CD14-positive monocyte (primary cell): ENCODE measurements at regions not wholly inside any gene's neighbourhood (a gene's known extent, or its start where the extent isn't known, plus 50 kb on each side); places are given as distances from the start of the nearest gene placed in this dataset.

Source experiments
- DNase-seq, 3 donors: peaks; one replicate each; pipeline ENCODE4 v3.0.0-alpha.2; 2011 to 2022
- H2AFZ ChIP-seq: 2 replicates; pipeline ENCODE4 v1.6.0; 2012; ENCODE audit warnings: mild to moderate bottlenecking, low read depth, low read length, inconsistent platforms; ENCODE audit not compliant: insufficient read depth, poor library complexity, severe bottlenecking
- H3K27ac ChIP-seq, 2 donors: 1 replicate in 1 of 2; 2 replicates in 1 of 2; pipeline ENCODE4 v1.5.1; 2012 to 2013; ENCODE audit warnings: low read length in 2 of 2, control low read depth in 1 of 2, inconsistent platforms in 1 of 2, low read depth in 1 of 2, mild to moderate bottlenecking in 1 of 2
- H3K27me3 ChIP-seq, 2 donors: one replicate each; pipeline versions ENCODE4 v1.6.0 to v1.6.1; 2011 to 2013; ENCODE audit warnings: low read length in 2 of 2; ENCODE audit not compliant: control insufficient read depth in 2 of 2, insufficient read depth in 2 of 2
- H3K36me3 ChIP-seq, 2 donors: replicated peaks in 1 of 2; 1 replicate in 1 of 2; 2 replicates in 1 of 2; pipeline versions ENCODE4 v1.5.1 to v1.6.1; 2012 to 2013; ENCODE audit warnings: low read length in 2 of 2, control low read depth in 1 of 2, inconsistent platforms in 1 of 2, mild to moderate bottlenecking in 1 of 2; ENCODE audit not compliant: insufficient read depth in 2 of 2, control insufficient read depth in 1 of 2
- H3K4me1 ChIP-seq, 2 donors: 1 replicate in 1 of 2; 2 replicates in 1 of 2; pipeline versions ENCODE4 v1.5.1 to v1.6.1; 2012 to 2013; ENCODE audit warnings: low read length in 2 of 2, control low read depth in 1 of 2, inconsistent platforms in 1 of 2, mild to moderate bottlenecking in 1 of 2, moderate library complexity in 1 of 2; ENCODE audit not compliant: insufficient read depth in 2 of 2, control insufficient read depth in 1 of 2
- H3K4me2 ChIP-seq: replicated peaks from 2 replicates; pipeline ENCODE3; 2012; ENCODE audit warnings: low read length, moderate library complexity, mild to moderate bottlenecking; ENCODE audit not compliant: poor library complexity, severe bottlenecking; ENCODE audit errors: extremely low read depth
- H3K4me3 ChIP-seq, 3 experiments: fragments of 200-600 bp in 1 of 3; sonication (generic) in 1 of 3; replicated peaks in 1 of 3; 1 replicate in 2 of 3; 2 replicates in 1 of 3; pipeline ENCODE4 v1.5.1; 2011 to 2013; ENCODE audit warnings: low read length in 3 of 3, mild to moderate bottlenecking in 3 of 3, control low read depth in 2 of 3, low read depth in 2 of 3, inconsistent platforms in 1 of 3, moderate library complexity in 1 of 3
- H3K79me2 ChIP-seq: 2 replicates; pipeline ENCODE4 v1.6.0; 2012; ENCODE audit warnings: mild to moderate bottlenecking, control low read depth, inconsistent platforms, low read length, moderate library complexity; ENCODE audit not compliant: insufficient read depth
- H3K9ac ChIP-seq: 2 replicates; pipeline ENCODE4 v1.6.0; 2017; ENCODE audit warnings: low read length, mild to moderate bottlenecking; ENCODE audit not compliant: insufficient read depth, poor library complexity, severe bottlenecking
- H3K9me3 ChIP-seq, 2 donors: replicated peaks in 1 of 2; 1 replicate in 1 of 2; 2 replicates in 1 of 2; pipeline versions ENCODE4 v1.5.1 to v1.6.1; 2012 to 2013; ENCODE audit warnings: low read length in 2 of 2, control low read depth in 1 of 2; ENCODE audit not compliant: control insufficient read depth in 1 of 2, insufficient read depth in 1 of 2
- H4K20me1 ChIP-seq: 2 replicates; pipeline ENCODE4 v1.6.0; 2012; ENCODE audit warnings: mild to moderate bottlenecking, low read length, control low read depth, moderate library complexity; ENCODE audit not compliant: insufficient read depth
- H3K27ac Mint-ChIP-seq, 7 donors: one replicate each; pipeline ENCODE4 v1.8.0; 2020; ENCODE audit warnings: mild to moderate bottlenecking in 7 of 7, mixed read lengths in 7 of 7, moderate library complexity in 6 of 7, inconsistent platforms in 2 of 7
- H3K27me3 Mint-ChIP-seq, 3 donors: one replicate each; pipeline ENCODE4 v1.8.0; 2021 to 2022; ENCODE audit warnings: low read depth in 3 of 3, mild to moderate bottlenecking in 3 of 3, mixed read lengths in 3 of 3, moderate library complexity in 3 of 3, inconsistent platforms in 1 of 3
- H3K36me3 Mint-ChIP-seq, 2 donors: one replicate each; pipeline ENCODE4 v1.8.0; 2020; ENCODE audit warnings: mixed read lengths in 2 of 2, inconsistent platforms in 1 of 2, mild to moderate bottlenecking in 1 of 2
- H3K4me1 Mint-ChIP-seq: one replicate; pipeline ENCODE4 v1.8.0; 2020; ENCODE audit warnings: mild to moderate bottlenecking, mixed read lengths
- H3K4me3 Mint-ChIP-seq, 2 donors: one replicate each; pipeline ENCODE4 v1.8.0; 2020; ENCODE audit warnings: mild to moderate bottlenecking in 2 of 2, mixed read lengths in 2 of 2, moderate library complexity in 1 of 2
- H3K9me3 Mint-ChIP-seq, 7 donors: one replicate each; pipeline ENCODE4 v1.8.0; 2020 to 2022; ENCODE audit warnings: mixed read lengths in 7 of 7, mild to moderate bottlenecking in 6 of 7, moderate library complexity in 6 of 7, inconsistent platforms in 2 of 7
- CTCF ChIP-seq: fragments of 200-600 bp; IDR thresholded peaks from one replicate; pipeline ENCODE4 v1.8.0; 2022; ENCODE audit warnings: antibody characterized with exemption, mild to moderate bottlenecking
- WGBS: methylation state at CpG from one replicate; pipeline ENCODE4 v1.1.5; 2013; ENCODE audit warnings: missing lambda C conversion rate; ENCODE audit not compliant: insufficient coverage; 5-methylcytosine and 5-hydroxymethylcytosine counted together
- intact Hi-C, 2 donors: fragments of 100-400 bp; cut with micrococcal nuclease; formaldehyde crosslinking; loops; one replicate each; pipeline versions ENCODE4 v1.15.0 to v1.15.1; 2023

GRCh38 chr9:124202447-124202971 is 55.2 kb upstream of the NEK6 start:
- intact Hi-C loops = loop anchor here in 1 of 2 donors (2.0 kb wide), 1 partner anchor 14 kb away; no protein-coding TSS in a partner anchor
- Histone ChIP-seq H3K79me2 (no peaks in the 10 kb centered on the region), H3K4me3 (peak overlapping the region in 1 of 3 experiments; percentile 66), H3K27me3 (no peaks in the 10 kb centered on the region), H3K36me3 (no peaks in the 10 kb centered on the region), H2AFZ (peak overlapping the region; percentile 17), H4K20me1 (no peaks in the 10 kb centered on the region), H3K4me1 (peaks cover 99 to 100% of the 10 kb centered on the region in 2 donors), H3K4me2 (peak overlapping the region; percentile 71), H3K27ac (peak overlapping the region; percentile 81 to 82), H3K9ac (peak overlapping the region; percentile 25), H3K9me3 (no peaks in the 10 kb centered on the region)
- peaks cover 97% of the 10 kb centered on the region for H3K4me1 Mint-ChIP-seq
- WGBS = 0% methylated on average over 3 of the region's 5 CpGs
- peaks cover 0 to 2% (median 0%) of the 10 kb centered on the region in 7 donors for H3K9me3 Mint-ChIP-seq
- H3K27ac Mint-ChIP-seq = peak overlapping the region; percentile 89 to 98 (median 96)
- TF ChIP-seq CTCF = no peak
- peak overlapping the region; percentile 72 to 85 for H3K4me3 Mint-ChIP-seq
- DNase-seq = peak; percentile 94 to 97 (median 96)
- peaks cover 0 to 8% of the 10 kb centered on the region in 2 donors for H3K36me3 Mint-ChIP-seq
- peaks cover 0 to 4% (median 0%) of the 10 kb centered on the region in 3 donors for H3K27me3 Mint-ChIP-seq

- peaks cover 0 to 7% of the 10 kb centered on the region in 2 donors for H3K36me3 Mint-ChIP-seq
- no peak for DNase-seq
- H4K20me1 ChIP-seq = no peaks in the 10 kb centered on the region
- H3K4me1 ChIP-seq = peaks cover 83 to 91% of the 10 kb centered on the region in 2 donors
- H3K9me3 ChIP-seq = no peaks in the 10 kb centered on the region
- H3K9ac ChIP-seq = no peak overlapping the region
- H3K79me2 ChIP-seq = no peaks in the 10 kb centered on the region
- peak overlapping the region; percentile 12 for H2AFZ ChIP-seq
- no peaks in the 10 kb centered on the region for H3K27me3 ChIP-seq
- TF ChIP-seq CTCF = no peak
- H3K4me2 ChIP-seq = no peak overlapping the region
- peaks cover 0 to 2% (median 0%) of the 10 kb centered on the region in 7 donors for H3K9me3 Mint-ChIP-seq
- H3K27ac ChIP-seq = no peak overlapping the region
- no peaks in the 10 kb centered on the region for H3K36me3 ChIP-seq
- intact Hi-C loops = no loop called here
- H3K4me1 Mint-ChIP-seq = peaks cover 90% of the 10 kb centered on the region
- H3K27me3 Mint-ChIP-seq = peaks cover 0 to 3% (median 2%) of the 10 kb centered on the region in 3 donors
- 80% methylated on average over 1 of the region's 2 CpGs for WGBS
- no peak overlapping the region for H3K4me3 Mint-ChIP-seq
- H3K4me3 ChIP-seq = no peak overlapping the region
- peak overlapping the region in 1 of 7 donors; percentile 49 for H3K27ac Mint-ChIP-seq
Measured at GRCh38 chr9:124205686-124206352, 51.9 kb upstream of the NEK6 start.
